ENCODE measurements at regions not wholly inside any gene's neighbourhood (a gene's known extent, or its start where the extent isn't known, plus 50 kb on each side); places are given as distances from the start of the nearest gene placed in this dataset.

- Mint-ChIP-seq H3K27me3 (ENCODE audit: unreplicated experiment) (no peaks in the 10 kb centered on the region), H3K36me3 (ENCODE audit: unreplicated experiment) (no peaks in the 10 kb centered on the region), H3K4me3 (ENCODE audit: unreplicated experiment) (no peak overlapping the region), H3K4me1 (ENCODE audit: low read depth, unreplicated experiment) (no peaks in the 10 kb centered on the region), H3K9me3 (ENCODE audit: unreplicated experiment) (no peaks in the 10 kb centered on the region), H3K27ac (ENCODE audit: unreplicated experiment) (no peak overlapping the region)
- DNase-seq: no peak
- TF ChIP-seq CTCF (IDR thresholded peaks at IDR 0.05; ENCODE audit: partially characterized antibody, unreplicated experiment): no peak
These were observed 64.9 kb upstream of the PARP11 start for GRCh38 chr12:3938042-3938544.

DNA sequence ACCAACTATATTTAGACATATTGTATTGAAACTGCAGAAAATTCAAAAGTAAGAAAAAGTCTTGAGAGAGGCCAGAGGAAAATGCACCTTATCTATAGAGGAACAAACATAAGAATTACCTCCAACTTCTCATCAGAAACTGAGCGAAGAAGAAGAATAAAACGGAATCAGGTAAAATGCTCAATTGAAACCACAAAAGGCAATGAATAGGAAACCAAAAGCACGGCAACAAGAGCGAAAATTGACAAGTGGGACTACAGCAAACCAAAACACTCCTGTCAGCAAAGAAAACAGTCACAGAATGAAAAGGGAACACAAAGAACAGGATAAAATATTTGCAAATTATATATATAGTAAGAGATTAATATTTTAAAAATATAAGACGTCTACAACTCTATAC lies 61.9 kb upstream of the PARP11 start:
- H3K9me3 Mint-ChIP-seq (ENCODE audit: unreplicated experiment): no peaks in the 10 kb centered on the region
- TF ChIP-seq CTCF (IDR thresholded peaks at IDR 0.05; ENCODE audit: partially characterized antibody, unreplicated experiment): no peak
- H3K4me1 Mint-ChIP-seq (ENCODE audit: low read depth, unreplicated experiment): peaks cover 6% of the 10 kb centered on the region
- no peaks in the 10 kb centered on the region for H3K36me3 Mint-ChIP-seq (ENCODE audit: unreplicated experiment)
- no peak for DNase-seq
- no peaks in the 10 kb centered on the region for H3K27me3 Mint-ChIP-seq (ENCODE audit: unreplicated experiment)
- no peak overlapping the region for H3K4me3 Mint-ChIP-seq (ENCODE audit: unreplicated experiment)
- no peak overlapping the region for H3K27ac Mint-ChIP-seq (ENCODE audit: unreplicated experiment)

GRCh38 chr12:3933819-3934192 lies 60.6 kb upstream of the PARP11 start:
- peaks cover 2% of the 10 kb centered on the region for H3K9me3 Mint-ChIP-seq (ENCODE audit: unreplicated experiment)
- no peaks in the 10 kb centered on the region for H3K27me3 Mint-ChIP-seq (ENCODE audit: unreplicated experiment)
- H3K27ac Mint-ChIP-seq (ENCODE audit: unreplicated experiment): no peak overlapping the region
- no peak overlapping the region for H3K4me3 Mint-ChIP-seq (ENCODE audit: unreplicated experiment)
- H3K36me3 Mint-ChIP-seq (ENCODE audit: unreplicated experiment): no peaks in the 10 kb centered on the region
- no peak for DNase-seq
- peaks cover 19% of the 10 kb centered on the region for H3K4me1 Mint-ChIP-seq (ENCODE audit: low read depth, unreplicated experiment)
- TF ChIP-seq CTCF (IDR thresholded peaks at IDR 0.05; ENCODE audit: partially characterized antibody, unreplicated experiment): no peak

DNA sequence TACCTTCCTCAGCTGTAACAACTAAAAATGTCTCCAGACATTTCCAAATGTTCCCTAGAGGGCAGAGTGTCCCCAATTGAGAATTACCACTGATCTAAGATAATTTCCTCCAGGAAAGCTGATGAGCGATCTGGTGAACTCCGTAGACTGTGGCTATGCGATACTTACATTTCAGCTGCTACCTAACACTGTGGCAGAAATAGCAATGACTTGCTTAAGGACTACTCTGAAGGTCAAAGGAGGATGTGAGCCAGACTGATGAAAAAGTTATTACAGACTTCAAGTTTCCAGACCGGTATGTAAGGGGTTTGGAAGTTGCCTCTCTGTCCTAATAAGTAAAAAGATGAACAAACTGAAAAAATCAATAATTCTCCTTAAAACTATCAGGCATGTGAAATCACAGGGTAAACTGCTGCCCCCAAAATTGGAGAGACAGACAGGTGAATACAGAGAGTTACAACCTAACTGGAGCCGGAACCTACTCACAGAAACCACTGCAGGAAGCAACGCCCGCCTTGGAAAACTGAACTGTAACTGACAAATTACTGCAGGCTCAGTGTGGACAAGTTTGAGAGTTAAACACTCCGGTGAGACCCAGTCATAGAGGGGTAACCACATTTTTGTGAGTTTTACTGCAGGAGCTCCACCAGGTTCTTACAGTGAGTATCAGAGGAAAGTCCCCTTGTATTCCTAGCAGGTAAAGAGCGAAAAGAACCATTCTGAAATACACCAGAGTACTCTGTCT lies 60.0 kb upstream of the PARP11 start:
- Mint-ChIP-seq H3K27me3 (ENCODE audit: unreplicated experiment) (no peaks in the 10 kb centered on the region), H3K27ac (ENCODE audit: unreplicated experiment) (no peak overlapping the region), H3K9me3 (ENCODE audit: unreplicated experiment) (peaks cover 3% of the 10 kb centered on the region), H3K4me3 (ENCODE audit: unreplicated experiment) (no peak overlapping the region), H3K4me1 (ENCODE audit: low read depth, unreplicated experiment) (peaks cover 25% of the 10 kb centered on the region), H3K36me3 (ENCODE audit: unreplicated experiment) (no peaks in the 10 kb centered on the region)
- DNase-seq: no peak
- TF ChIP-seq CTCF (IDR thresholded peaks at IDR 0.05; ENCODE audit: partially characterized antibody, unreplicated experiment): no peak

- H3K36me3 Mint-ChIP-seq (ENCODE audit: unreplicated experiment): no peaks in the 10 kb centered on the region
- H3K4me1 Mint-ChIP-seq (ENCODE audit: low read depth, unreplicated experiment): peaks cover 27% of the 10 kb centered on the region
- H3K27me3 Mint-ChIP-seq (ENCODE audit: unreplicated experiment): no peaks in the 10 kb centered on the region
- no peak for DNase-seq
- TF ChIP-seq CTCF (IDR thresholded peaks at IDR 0.05; ENCODE audit: partially characterized antibody, unreplicated experiment): no peak
- no peak overlapping the region for H3K4me3 Mint-ChIP-seq (ENCODE audit: unreplicated experiment)
- H3K9me3 Mint-ChIP-seq (ENCODE audit: unreplicated experiment): peaks cover 3% of the 10 kb centered on the region
- H3K27ac Mint-ChIP-seq (ENCODE audit: unreplicated experiment): no peak overlapping the region
These were observed 58.6 kb upstream of the PARP11 start for GRCh38 chr12:3931776-3932175.
